OCI-LY7 (cell line): ENCODE measurements at regions not wholly inside any gene's neighbourhood (a gene's known extent, or its start where the extent isn't known, plus 50 kb on each side); places are given as distances from the start of the nearest gene placed in this dataset.

ENCODE experiments used
- BruUV-seq: library from RNA; stranded (reverse); fragments of 400-500 nt; replicated peaks from 2 replicates; lab custom pipeline; 2021; lab: Mats Ljungman, UMichigan
- CTCF ChIA-PET: fragments of 300-600 bp; sonication (Branson Sonifier 250); formaldehyde crosslinking; loops from one replicate; lab custom pipeline; 2022; ENCODE audit warnings: antibody characterized with exemption; ENCODE audit not compliant: unreplicated experiment; lab: Charles Lee
- POLR2A ChIA-PET: fragments of 300-600 bp; sonication (Branson Sonifier 250); formaldehyde crosslinking; loops from one replicate; lab custom pipeline; 2022; ENCODE audit warnings: antibody characterized with exemption; lab: Charles Lee
- DNase-seq: peaks from one replicate; pipeline ENCODE4 v3.0.0-alpha.2; 2015; ENCODE audit warnings: low spot score
- H2AFZ ChIP-seq: fragments of 200-600 bp; sonication (generic), shearing (Covaris generic); 2 replicates; pipeline ENCODE4 v1.6.1; 2014; ENCODE audit warnings: mild to moderate bottlenecking, antibody characterized with exemption, low read length, moderate library complexity
- H3K27ac ChIP-seq: fragments of 200-600 bp; sonication (generic); 2 replicates; pipeline ENCODE4 v1.5.1; 2014; ENCODE audit warnings: mixed run types, low read depth, mild to moderate bottlenecking, moderate library complexity, low read length, inconsistent platforms; ENCODE audit not compliant: poor library complexity, severe bottlenecking
- H3K36me3 ChIP-seq: fragments of 200-600 bp; sonication (generic); 2 replicates; pipeline ENCODE4 v1.6.1; 2014; ENCODE audit warnings: mild to moderate bottlenecking, antibody characterized with exemption, low read length, moderate library complexity, mixed read lengths; ENCODE audit not compliant: insufficient read depth
- H3K4me1 ChIP-seq: fragments of 200-600 bp; sonication (generic); 2 replicates; pipeline ENCODE4 v1.5.1; 2014; ENCODE audit warnings: mild to moderate bottlenecking, low read length; ENCODE audit not compliant: insufficient read depth, poor library complexity, severe bottlenecking
- H3K4me2 ChIP-seq: fragments of 200-600 bp; sonication (generic); 2 replicates; pipeline ENCODE4 v1.6.1; 2014; ENCODE audit warnings: mild to moderate bottlenecking, low read length
- H3K4me3 ChIP-seq: fragments of 200-600 bp; sonication (generic); 2 replicates; pipeline ENCODE4 v1.5.1; 2014; ENCODE audit warnings: mild to moderate bottlenecking, low read depth, low read length; ENCODE audit not compliant: poor library complexity, severe bottlenecking
- H3K79me2 ChIP-seq: fragments of 200-600 bp; sonication (generic); 2 replicates; pipeline ENCODE4 v1.6.1; 2016; ENCODE audit warnings: low read depth, mild to moderate bottlenecking, low read length, moderate library complexity, mixed read lengths; ENCODE audit not compliant: insufficient read depth
- H3K9me2 ChIP-seq: fragments of 200-600 bp; sonication (generic); 2 replicates; pipeline ENCODE4 v1.6.1; 2016; ENCODE audit warnings: mild to moderate bottlenecking, low read length, mixed read lengths; ENCODE audit not compliant: insufficient read depth
- H3K9me3 ChIP-seq: fragments of 200-600 bp; sonication (generic); 2 replicates; pipeline ENCODE4 v1.6.1; 2014; ENCODE audit warnings: mild to moderate bottlenecking, mixed run types, low read length, mixed read lengths
- H4K20me1 ChIP-seq: fragments of 200-600 bp; sonication (generic); 2 replicates; pipeline ENCODE4 v1.6.1; 2014; ENCODE audit warnings: mild to moderate bottlenecking, antibody characterized with exemption, low read length, moderate library complexity, mixed read lengths; ENCODE audit not compliant: insufficient read depth
- CTCF ChIP-seq: fragments of 200-600 bp; sonication (generic); conservative IDR thresholded peaks from 2 replicates; pipeline ENCODE4 v1.5.1; 2014; ENCODE audit warnings: mild to moderate bottlenecking, antibody characterized with exemption, low read length, moderate library complexity, mixed read lengths
- EZH2phosphoT487 ChIP-seq: fragments of 200-600 bp; sonication (generic); IDR thresholded peaks from 2 replicates; pipeline ENCODE4 v1.6.1; 2018; ENCODE audit warnings: low read depth, borderline replicate concordance, mild to moderate bottlenecking, mixed run types, antibody characterized with exemption, low read length, moderate library complexity, mixed read lengths
- intact Hi-C: fragments of 100-400 bp; cut with micrococcal nuclease; formaldehyde crosslinking; loops from one replicate; pipeline ENCODE4 v1.10.0; 2022; ENCODE audit not compliant: unreplicated experiment

- DNase-seq, result no peak
- H2AFZ ChIP-seq, result no peak overlapping the region
- no peaks in the 10 kb centered on the region for H3K79me2 ChIP-seq
- H3K36me3 ChIP-seq, result no peaks in the 10 kb centered on the region
- no peaks in the 10 kb centered on the region for H3K9me3 ChIP-seq
- no peaks in the 10 kb centered on the region for H4K20me1 ChIP-seq
- ChIA-PET POLR2A (no interaction called here), CTCF (no interaction called here)
- intact Hi-C loops, result no loop called here
- H3K4me2 ChIP-seq, result no peak overlapping the region
- BruUV-seq, result no TSS peak
- H3K27ac ChIP-seq, result no peak overlapping the region
- TF ChIP-seq CTCF, result no peak
- TF ChIP-seq EZH2phosphoT487, result no peak
- no peak overlapping the region for H3K4me3 ChIP-seq
- no peaks in the 10 kb centered on the region for H3K9me2 ChIP-seq
- no peaks in the 10 kb centered on the region for H3K4me1 ChIP-seq
These were observed 108.5 kb upstream of the USP47 start for GRCh38 chr11:11733246-11733747.

GRCh38 chr11:11732116-11732515, 109.7 kb upstream of the USP47 start:
- Histone ChIP-seq H4K20me1 (no peaks in the 10 kb centered on the region), H3K4me1 (no peaks in the 10 kb centered on the region), H3K9me2 (no peaks in the 10 kb centered on the region), H3K27ac (no peak overlapping the region), H3K4me3 (no peak overlapping the region), H3K79me2 (no peaks in the 10 kb centered on the region), H3K36me3 (no peaks in the 10 kb centered on the region), H3K4me2 (no peak overlapping the region), H2AFZ (no peak overlapping the region), H3K9me3 (no peaks in the 10 kb centered on the region)
- BruUV-seq, result no TSS peak
- ChIA-PET CTCF (no interaction called here), POLR2A (no interaction called here)
- no peak for TF ChIP-seq CTCF
- TF ChIP-seq EZH2phosphoT487, result no peak
- DNase-seq, result no peak
- intact Hi-C loops, result no loop called here

- Histone ChIP-seq H3K36me3 (no peaks in the 10 kb centered on the region), H3K4me1 (no peaks in the 10 kb centered on the region), H3K27ac (no peak overlapping the region), H3K9me2 (no peaks in the 10 kb centered on the region), H3K4me3 (no peak overlapping the region), H3K79me2 (no peaks in the 10 kb centered on the region), H4K20me1 (no peaks in the 10 kb centered on the region), H2AFZ (no peak overlapping the region), H3K4me2 (no peak overlapping the region), H3K9me3 (no peaks in the 10 kb centered on the region)
- intact Hi-C loops, result no loop called here
- TF ChIP-seq EZH2phosphoT487, result no peak
- no peak for TF ChIP-seq CTCF
- CTCF ChIA-PET, result no interaction called here
- DNase-seq, result no peak
- BruUV-seq, result no TSS peak
- POLR2A ChIA-PET, result no interaction called here
These were observed 109.7 kb upstream of the GALNT18 start for GRCh38 chr11:11731311-11732083.
